GM19455 (cell line): ENCODE measurements at regions not wholly inside any gene's neighbourhood (a gene's known extent, or its start where the extent isn't known, plus 50 kb on each side); places are given as distances from the start of the nearest gene placed in this dataset.
"Not testable (repeated sequence)": the region's sequence is repeated elsewhere in the genome, so short reads cannot be mapped to it uniquely, and the experiment has no call there.

Experiments
- ATAC-seq: cut with Tn5 transposase; IDR thresholded peaks from one replicate; pipeline ENCODE4 v1.9.1; 2021; ENCODE audit not compliant: unreplicated experiment

GRCh38 chr7:97373736-97374135 is 256.2 kb downstream of the SDHAF3 start:
- ATAC-seq, result no peak

- ATAC-seq, result no peak
Measured at GRCh38 chr7:97377713-97378112, 260.2 kb downstream of the SDHAF3 start.

GRCh38 chr7:97381815-97382554 is 264.5 kb downstream of the SDHAF3 start:
- no peak for ATAC-seq

- no peak for ATAC-seq
Measured at GRCh38 chr7:97390052-97390451, 272.6 kb downstream of the SDHAF3 start.

- ATAC-seq, result no peak
Measured at GRCh38 chr7:97390915-97391593, 273.6 kb downstream of the SDHAF3 start.

- no peak for ATAC-seq
Measured at GRCh38 chr7:97401398-97401797, 283.9 kb downstream of the SDHAF3 start.

GRCh38 chr7:97405835-97406234 is 288.3 kb downstream of the SDHAF3 start:
- no peak for ATAC-seq

- no peak for ATAC-seq
Measured at GRCh38 chr7:97407106-97407505, 289.6 kb downstream of the SDHAF3 start.

GRCh38 chr7:97409346-97409745 is 291.8 kb downstream of the SDHAF3 start:
- no peak for ATAC-seq

- ATAC-seq, result no peak
Measured at GRCh38 chr7:97418312-97418711, 300.8 kb downstream of the SDHAF3 start.

GRCh38 chr7:97419898-97420297 is 302.4 kb downstream of the SDHAF3 start:
- no peak for ATAC-seq

GRCh38 chr7:97421307-97421930 is 303.9 kb downstream of the SDHAF3 start:
- no peak for ATAC-seq

GRCh38 chr7:97422046-97422445 is 304.5 kb downstream of the SDHAF3 start:
- no peak for ATAC-seq

GRCh38 chr7:97430006-97430405 is 301.9 kb upstream of the TAC1 start:
- ATAC-seq, result no peak

GRCh38 chr7:97439637-97440214 is 292.2 kb upstream of the TAC1 start:
- no peak for ATAC-seq

- ATAC-seq, result no peak
Measured at GRCh38 chr7:97446361-97446760, 285.5 kb upstream of the TAC1 start.

GRCh38 chr7:97449448-97449847 is 282.4 kb upstream of the TAC1 start:
- ATAC-seq, result not testable (repeated sequence)

- no peak for ATAC-seq
Measured at GRCh38 chr7:97450516-97450915, 281.4 kb upstream of the TAC1 start.

GRCh38 chr7:97454636-97455035 is 277.2 kb upstream of the TAC1 start:
- no peak for ATAC-seq

- no peak for ATAC-seq
Measured at GRCh38 chr7:97457054-97457453, 274.8 kb upstream of the TAC1 start.

- ATAC-seq, result no peak
Measured at GRCh38 chr7:97460433-97460832, 271.5 kb upstream of the TAC1 start.

GRCh38 chr7:97461596-97461995 is 270.3 kb upstream of the TAC1 start:
- ATAC-seq, result no peak
